ENCODE measurements at regions not wholly inside any gene's neighbourhood (a gene's known extent, or its start where the extent isn't known, plus 50 kb on each side); places are given as distances from the start of the nearest gene placed in this dataset.
"Not testable (repeated sequence)": the region's sequence is repeated elsewhere in the genome, so short reads cannot be mapped to it uniquely, and the experiment has no call there.

GRCh38 chr5:135156715-135157404 is 122.8 kb upstream of the PITX1 start:
- no peak for DNase-seq (ENCODE audit: low read depth)

GRCh38 chr5:135156337-135156714 is 122.3 kb upstream of the PITX1 start:
- DNase-seq (ENCODE audit: low read depth), result no peak

GRCh38 chr5:135155616-135156214 is 121.7 kb upstream of the PITX1 start:
- DNase-seq (ENCODE audit: low read depth), result no peak

GRCh38 chr5:135154961-135155360 is 120.9 kb upstream of the PITX1 start:
- no peak for DNase-seq (ENCODE audit: low read depth)

- DNase-seq (ENCODE audit: low read depth), result no peak
Measured at GRCh38 chr5:135154197-135154596, 120.2 kb upstream of the PITX1 start.

- no peak for DNase-seq (ENCODE audit: low read depth)
Measured at GRCh38 chr5:135153661-135154060, 119.6 kb upstream of the PITX1 start.

- DNase-seq (ENCODE audit: low read depth), result no peak
Measured at GRCh38 chr5:135153259-135153658, 119.2 kb upstream of the PITX1 start.

GRCh38 chr5:135151660-135152059 is 117.6 kb upstream of the PITX1 start:
- DNase-seq (ENCODE audit: low read depth), result not testable (repeated sequence)

GRCh38 chr5:135151256-135151655 is 117.2 kb upstream of the PITX1 start:
- DNase-seq (ENCODE audit: low read depth), result no peak

- no peak for DNase-seq (ENCODE audit: low read depth)
Measured at GRCh38 chr5:135150767-135151166, 116.7 kb upstream of the PITX1 start.

GRCh38 chr5:135149956-135150723 is 116.1 kb upstream of the PITX1 start:
- no peak for DNase-seq (ENCODE audit: low read depth)

GRCh38 chr5:135149229-135149955 is 115.4 kb upstream of the PITX1 start:
- no peak for DNase-seq (ENCODE audit: low read depth)

GRCh38 chr5:135147294-135148090 is 113.5 kb upstream of the PITX1 start:
- no peak for DNase-seq (ENCODE audit: low read depth)

GRCh38 chr5:135145985-135146384 is 112.0 kb upstream of the PITX1 start:
- DNase-seq (ENCODE audit: low read depth), result no peak

- not testable (repeated sequence) for DNase-seq (ENCODE audit: low read depth)
Measured at GRCh38 chr5:135143682-135144081, 109.7 kb upstream of the PITX1 start.

- DNase-seq (ENCODE audit: low read depth), result no peak
Measured at GRCh38 chr5:135141303-135142268, 107.6 kb upstream of the PITX1 start.

GRCh38 chr5:135140446-135141204 is 106.6 kb upstream of the PITX1 start:
- DNase-seq (ENCODE audit: low read depth), result no peak

GRCh38 chr5:135139381-135140134 is 105.5 kb upstream of the PITX1 start:
- no peak for DNase-seq (ENCODE audit: low read depth)
